Retina (tissue), 1 donor: ENCODE measurements at regions not wholly inside any gene's neighbourhood (a gene's known extent, or its start where the extent isn't known, plus 50 kb on each side); places are given as distances from the start of the nearest gene placed in this dataset.

Source experiments
- DNase-seq: peaks from one replicate; pipeline ENCODE4 v3.0.0-alpha.2; 2016

GRCh38 chr18:27447451-27447881, 262.4 kb upstream of the CHST9 start:
- peak; percentile 72 for DNase-seq

GRCh38 chr18:27430595-27430994, 245.5 kb upstream of the CHST9 start:
- no peak for DNase-seq

- no peak for DNase-seq
Measured at GRCh38 chr18:27428716-27429475, 243.8 kb upstream of the CHST9 start.

- DNase-seq: no peak
Measured at GRCh38 chr18:27428120-27428519, 243.0 kb upstream of the CHST9 start.

- no peak for DNase-seq
Measured at GRCh38 chr18:27423581-27423980, 238.5 kb upstream of the CHST9 start.

GRCh38 chr18:27419646-27420045, 234.5 kb upstream of the CHST9 start:
- DNase-seq: no peak

- no peak for DNase-seq
Measured at GRCh38 chr18:27415495-27415894, 230.4 kb upstream of the CHST9 start.

- no peak for DNase-seq
Measured at GRCh38 chr18:27414682-27415081, 229.6 kb upstream of the CHST9 start.

GRCh38 chr18:27413495-27414401, 228.6 kb upstream of the CHST9 start:
- DNase-seq: no peak

- no peak for DNase-seq
Measured at GRCh38 chr18:27412556-27412955, 227.4 kb upstream of the CHST9 start.

- no peak for DNase-seq
Measured at GRCh38 chr18:27411911-27412310, 226.8 kb upstream of the CHST9 start.

GRCh38 chr18:27411013-27411412, 225.9 kb upstream of the CHST9 start:
- no peak for DNase-seq

GRCh38 chr18:27404855-27405254, 219.7 kb upstream of the CHST9 start:
- DNase-seq: no peak

GRCh38 chr18:27400001-27400400, 214.9 kb upstream of the CHST9 start:
- no peak for DNase-seq

GRCh38 chr18:27395752-27396151, 210.6 kb upstream of the CHST9 start:
- no peak for DNase-seq

GRCh38 chr18:27394687-27395086, 209.6 kb upstream of the CHST9 start:
- no peak for DNase-seq

GRCh38 chr18:27382567-27383216, 197.6 kb upstream of the CHST9 start:
- DNase-seq: no peak

- DNase-seq: no peak
Measured at GRCh38 chr18:27378431-27379095, 193.5 kb upstream of the CHST9 start.

GRCh38 chr18:27377251-27377650, 192.1 kb upstream of the CHST9 start:
- no peak for DNase-seq

GRCh38 chr18:27372386-27372785, 187.3 kb upstream of the CHST9 start:
- no peak for DNase-seq

GRCh38 chr18:27366665-27367064, 181.6 kb upstream of the CHST9 start:
- DNase-seq: no peak

- DNase-seq: no peak
Measured at GRCh38 chr18:27366151-27366550, 181.0 kb upstream of the CHST9 start.

- no peak for DNase-seq
Measured at GRCh38 chr18:27363872-27364271, 178.8 kb upstream of the CHST9 start.
